ENCODE measurements at regions not wholly inside any gene's neighbourhood (a gene's known extent, or its start where the extent isn't known, plus 50 kb on each side); places are given as distances from the start of the nearest gene placed in this dataset.

DNA sequence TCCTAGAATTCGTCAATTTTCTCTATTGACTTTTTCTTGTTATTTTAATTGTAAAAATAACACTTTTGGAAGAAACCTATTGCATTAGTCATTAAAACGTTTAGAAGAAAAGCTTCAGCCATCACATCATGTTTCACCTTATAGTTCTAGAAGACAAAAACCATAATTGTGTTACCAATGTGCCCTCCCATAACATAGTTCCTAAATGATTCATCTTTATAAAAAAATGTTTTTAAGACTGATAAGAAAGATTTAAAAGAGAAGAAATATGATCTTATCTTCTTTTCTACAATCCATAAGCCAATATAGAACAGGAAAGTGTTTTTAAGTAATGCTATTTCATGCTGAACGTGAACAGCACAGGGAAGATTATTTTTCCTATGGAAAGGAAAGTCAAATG, 316.6 kb upstream of the NDST4 start:
- DNase-seq (ENCODE audit: low spot score) = no peak
- TF ChIP-seq, protein P1, sequence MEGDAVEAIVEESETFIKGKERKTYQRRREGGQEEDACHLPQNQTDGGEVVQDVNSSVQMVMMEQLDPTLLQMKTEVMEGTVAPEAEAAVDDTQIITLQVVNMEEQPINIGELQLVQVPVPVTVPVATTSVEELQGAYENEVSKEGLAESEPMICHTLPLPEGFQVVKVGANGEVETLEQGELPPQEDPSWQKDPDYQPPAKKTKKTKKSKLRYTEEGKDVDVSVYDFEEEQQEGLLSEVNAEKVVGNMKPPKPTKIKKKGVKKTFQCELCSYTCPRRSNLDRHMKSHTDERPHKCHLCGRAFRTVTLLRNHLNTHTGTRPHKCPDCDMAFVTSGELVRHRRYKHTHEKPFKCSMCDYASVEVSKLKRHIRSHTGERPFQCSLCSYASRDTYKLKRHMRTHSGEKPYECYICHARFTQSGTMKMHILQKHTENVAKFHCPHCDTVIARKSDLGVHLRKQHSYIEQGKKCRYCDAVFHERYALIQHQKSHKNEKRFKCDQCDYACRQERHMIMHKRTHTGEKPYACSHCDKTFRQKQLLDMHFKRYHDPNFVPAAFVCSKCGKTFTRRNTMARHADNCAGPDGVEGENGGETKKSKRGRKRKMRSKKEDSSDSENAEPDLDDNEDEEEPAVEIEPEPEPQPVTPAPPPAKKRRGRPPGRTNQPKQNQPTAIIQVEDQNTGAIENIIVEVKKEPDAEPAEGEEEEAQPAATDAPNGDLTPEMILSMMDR (IDR thresholded peaks at IDR 0.05; ENCODE audit: borderline replicate concordance, control extremely low read depth, extremely low read depth, insufficient read depth, missing control alignments) = no peak
- in situ Hi-C loops (cut with MboI; ENCODE audit: low sequenced_read_pairs, unreplicated experiment) = no loop called here

DNA sequence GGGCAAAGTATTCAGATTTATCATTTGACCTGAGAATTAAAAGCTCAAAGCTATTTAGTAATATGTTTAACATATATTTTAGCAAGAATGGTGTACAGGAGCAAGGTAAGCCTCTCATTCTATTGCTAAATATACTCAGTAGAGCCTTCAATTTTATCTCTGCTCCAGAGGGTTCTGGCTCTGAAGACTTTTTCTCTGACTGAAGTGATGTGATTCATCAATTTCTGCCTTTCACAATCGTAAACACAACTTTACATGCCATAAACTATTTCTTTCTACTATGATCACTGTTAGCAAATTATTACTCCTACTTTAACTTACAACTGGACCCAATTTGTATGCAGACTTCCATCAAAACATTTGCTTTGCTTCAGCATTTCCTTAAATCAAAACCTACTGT, 315.0 kb upstream of the NDST4 start:
- TF ChIP-seq, protein P1 (IDR thresholded peaks at IDR 0.05; ENCODE audit: borderline replicate concordance, control extremely low read depth, extremely low read depth, insufficient read depth, missing control alignments) = no peak
- in situ Hi-C loops (cut with MboI; ENCODE audit: low sequenced_read_pairs, unreplicated experiment) = no loop called here

DNA sequence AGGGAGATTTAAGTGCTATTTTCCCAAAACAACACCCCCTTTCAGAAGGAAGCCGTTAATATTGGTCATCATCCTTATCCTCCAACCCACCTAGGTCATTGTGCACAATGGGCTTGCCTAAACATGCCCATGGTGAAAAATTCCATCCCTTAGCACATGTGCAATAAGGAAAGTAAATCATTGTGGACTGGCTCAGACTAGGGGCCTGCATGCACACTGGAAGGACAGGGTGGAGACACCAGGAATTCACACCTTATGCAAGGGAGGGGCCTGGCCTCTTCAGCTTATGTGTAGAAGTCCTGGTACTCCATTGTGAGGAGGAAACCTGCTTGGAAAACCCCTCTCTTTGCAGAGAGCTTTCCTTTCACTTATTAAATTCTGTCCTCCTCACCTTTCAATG, 311.4 kb upstream of the NDST4 start:
- DNase-seq (ENCODE audit: low spot score) = no peak
- in situ Hi-C loops (cut with MboI; ENCODE audit: low sequenced_read_pairs, unreplicated experiment) = no loop called here
- TF ChIP-seq, protein P1 (IDR thresholded peaks at IDR 0.05; ENCODE audit: borderline replicate concordance, control extremely low read depth, extremely low read depth, insufficient read depth, missing control alignments) = no peak

More for the DNA sequence above, 315.0 kb upstream of the NDST4 start:
- no peak for DNase-seq (ENCODE audit: low spot score)

DNA sequence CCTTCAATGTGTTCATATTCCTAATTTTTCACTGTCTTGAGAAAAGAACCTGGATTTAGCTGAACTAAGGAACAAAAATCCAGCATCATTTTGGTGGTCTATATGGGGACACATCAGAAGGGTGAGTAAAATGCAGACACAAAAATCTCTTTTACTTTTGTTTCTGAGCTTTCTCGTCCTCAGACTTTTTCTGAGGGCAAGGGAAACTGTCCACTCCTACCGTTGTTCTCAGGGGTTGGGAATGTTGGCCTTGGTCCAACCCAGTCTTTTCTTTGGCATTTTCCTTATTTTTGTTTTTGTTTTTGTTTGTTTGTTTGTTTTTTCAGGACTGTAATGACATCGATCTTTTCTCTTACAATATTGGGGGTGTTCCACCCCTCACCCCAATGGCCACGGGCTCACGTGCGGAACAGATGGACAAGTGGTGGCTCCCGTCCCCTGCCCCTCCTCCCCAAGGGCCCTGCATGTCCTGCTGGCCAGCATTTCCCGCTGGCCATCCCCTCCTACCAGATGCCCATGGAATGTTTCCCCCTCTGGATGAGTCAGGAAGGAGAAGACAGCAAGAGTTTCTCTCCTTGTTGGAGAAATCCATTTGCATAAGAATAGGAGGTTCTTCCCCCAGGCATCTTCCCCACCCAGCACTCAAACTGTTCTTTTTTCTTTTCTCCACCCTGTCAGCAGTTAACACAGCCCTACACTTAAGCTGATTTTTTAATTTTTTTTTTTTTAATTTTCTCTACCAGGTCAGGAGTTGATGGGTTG, 305.4 kb upstream of the NDST4 start:
- DNase-seq (ENCODE audit: low spot score) = no peak
- TF ChIP-seq, protein P1 (IDR thresholded peaks at IDR 0.05; ENCODE audit: borderline replicate concordance, control extremely low read depth, extremely low read depth, insufficient read depth, missing control alignments) = no peak
- in situ Hi-C loops (cut with MboI; ENCODE audit: low sequenced_read_pairs, unreplicated experiment) = no loop called here

DNA sequence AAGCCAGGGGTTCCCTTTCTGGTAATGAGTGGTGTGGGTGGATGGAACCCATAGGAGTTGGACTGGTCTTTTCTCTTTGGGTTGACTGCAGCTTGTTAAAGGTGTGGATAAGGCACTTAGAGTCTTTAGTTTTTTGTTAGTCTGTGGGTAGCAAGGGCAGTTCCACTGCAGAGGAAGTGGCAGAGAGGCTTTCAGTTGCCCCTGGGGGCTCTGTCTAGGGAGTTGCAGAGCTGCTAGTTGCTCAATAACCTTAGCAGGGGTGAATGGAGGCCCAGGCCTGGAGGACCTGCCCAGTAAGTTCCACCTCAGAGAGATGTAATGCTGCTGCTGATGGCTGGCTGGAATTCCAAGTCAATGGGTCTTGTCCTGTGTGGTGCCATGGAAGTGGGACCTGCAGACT, 282.6 kb upstream of the NDST4 start:
- TF ChIP-seq, protein P1 (IDR thresholded peaks at IDR 0.05; ENCODE audit: borderline replicate concordance, control extremely low read depth, extremely low read depth, insufficient read depth, missing control alignments) = no peak
- in situ Hi-C loops (cut with MboI; ENCODE audit: low sequenced_read_pairs, unreplicated experiment) = no loop called here
- DNase-seq (ENCODE audit: low spot score) = no peak

DNA sequence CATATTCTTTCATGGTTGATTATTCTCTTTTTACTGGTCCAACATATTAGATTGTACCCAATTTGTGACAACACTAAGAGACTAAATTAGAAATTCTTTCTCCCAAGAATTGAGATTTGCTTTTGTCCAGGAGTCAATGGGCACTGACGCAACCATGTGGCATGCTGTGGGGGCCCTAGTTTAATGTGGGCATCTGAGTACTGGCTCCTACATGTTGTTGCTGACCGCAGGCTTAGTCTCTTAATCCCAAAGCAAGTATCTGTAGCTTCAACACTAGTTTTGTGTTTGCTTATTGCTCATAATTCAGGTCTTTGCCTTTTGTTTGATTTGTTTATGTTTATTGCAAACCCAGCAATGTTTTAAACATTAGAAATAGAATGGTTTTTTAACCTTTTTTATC, 263.4 kb upstream of the NDST4 start:
- TF ChIP-seq, protein P1 (IDR thresholded peaks at IDR 0.05; ENCODE audit: borderline replicate concordance, control extremely low read depth, extremely low read depth, insufficient read depth, missing control alignments) = no peak
- no peak for DNase-seq (ENCODE audit: low spot score)
- in situ Hi-C loops (cut with MboI; ENCODE audit: low sequenced_read_pairs, unreplicated experiment) = no loop called here
